KBM-7 (cell line): ENCODE measurements at regions not wholly inside any gene's neighbourhood (a gene's known extent, or its start where the extent isn't known, plus 50 kb on each side); places are given as distances from the start of the nearest gene placed in this dataset.

Experiments used
- DNase-seq: peaks from one replicate; pipeline ENCODE4 v3.0.0-alpha.2; 2015
- in situ Hi-C: fragments of 300-500 bp; cut with MboI; formaldehyde crosslinking; loops from 2 replicates; pipeline ENCODE4 v1.14.3; 2020; ENCODE audit warnings: low sequenced_read_pairs, low pct_unique_long_range_greater_than_20kb, mixed read lengths

DNA sequence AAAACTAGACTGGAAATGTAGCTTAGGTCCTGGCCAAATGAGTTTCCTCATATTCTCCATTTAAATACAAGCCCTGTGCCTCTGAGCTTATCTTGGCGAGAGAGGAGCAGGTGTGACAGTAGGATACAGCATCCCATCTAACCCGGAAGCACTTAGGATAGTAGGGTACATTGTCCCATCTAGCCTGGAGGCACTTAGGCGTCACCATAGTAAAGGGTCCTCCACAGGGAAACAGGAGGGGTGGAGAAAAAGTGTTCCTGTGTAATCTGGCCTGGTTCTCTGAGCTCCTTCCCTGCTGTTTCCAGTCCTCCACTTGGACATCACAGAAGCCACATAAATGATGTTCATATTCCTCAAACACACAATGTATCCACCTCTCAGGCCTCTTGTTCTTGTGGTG lies 301.4 kb downstream of the GALR1 start:
- DNase-seq: no peak
- in situ Hi-C loops: no loop called here

DNA sequence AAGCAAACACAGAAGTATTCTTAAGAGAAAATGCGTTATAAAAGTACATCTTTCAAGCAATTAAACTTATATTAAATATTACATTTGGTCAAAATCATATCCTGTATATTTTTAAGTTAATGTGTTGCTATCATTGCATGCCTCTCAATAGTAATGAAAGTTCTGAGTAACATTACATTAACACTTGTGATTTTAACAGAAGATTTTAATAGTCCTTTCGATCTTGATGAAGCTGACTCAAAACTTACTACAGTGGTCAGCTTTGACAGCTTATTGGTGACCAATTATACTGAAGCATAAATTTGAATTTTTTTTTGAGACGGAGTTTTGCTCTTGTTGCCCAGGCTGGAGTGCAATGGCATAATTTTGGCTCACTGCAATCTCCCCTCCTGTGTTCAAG lies 303.3 kb downstream of the GALR1 start:
- in situ Hi-C loops: no loop called here
- DNase-seq: no peak

- in situ Hi-C loops: no loop called here
- no peak for DNase-seq
These were observed 304.4 kb downstream of the GALR1 start for GRCh38 chr18:77554061-77554460.

DNA sequence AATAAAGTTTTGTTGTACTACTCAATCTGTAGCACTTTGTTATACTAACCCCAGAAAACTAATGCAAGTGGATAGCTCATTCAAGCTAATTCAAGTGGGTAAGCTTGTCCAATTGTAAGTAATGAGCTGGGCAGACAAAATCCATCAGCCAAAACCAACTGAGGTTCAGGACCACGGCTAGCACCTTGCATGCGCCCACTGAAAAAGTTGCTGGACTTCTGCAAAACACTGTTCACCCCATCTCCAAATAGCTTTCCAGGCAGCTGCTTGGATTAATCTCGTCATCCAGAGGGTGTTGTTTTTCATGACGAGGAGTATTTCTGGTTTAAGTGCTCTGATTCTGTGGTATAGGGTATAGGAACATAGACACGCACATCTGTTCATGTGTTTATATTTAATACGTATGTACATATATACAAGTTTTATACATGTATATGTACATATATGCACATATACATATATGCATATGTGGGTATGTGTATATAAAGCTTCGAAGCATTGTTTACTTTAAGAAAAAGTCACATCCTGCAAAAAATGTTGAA lies 307.5 kb downstream of the GALR1 start:
- in situ Hi-C loops: no loop called here
- DNase-seq: peak; percentile 4

DNA sequence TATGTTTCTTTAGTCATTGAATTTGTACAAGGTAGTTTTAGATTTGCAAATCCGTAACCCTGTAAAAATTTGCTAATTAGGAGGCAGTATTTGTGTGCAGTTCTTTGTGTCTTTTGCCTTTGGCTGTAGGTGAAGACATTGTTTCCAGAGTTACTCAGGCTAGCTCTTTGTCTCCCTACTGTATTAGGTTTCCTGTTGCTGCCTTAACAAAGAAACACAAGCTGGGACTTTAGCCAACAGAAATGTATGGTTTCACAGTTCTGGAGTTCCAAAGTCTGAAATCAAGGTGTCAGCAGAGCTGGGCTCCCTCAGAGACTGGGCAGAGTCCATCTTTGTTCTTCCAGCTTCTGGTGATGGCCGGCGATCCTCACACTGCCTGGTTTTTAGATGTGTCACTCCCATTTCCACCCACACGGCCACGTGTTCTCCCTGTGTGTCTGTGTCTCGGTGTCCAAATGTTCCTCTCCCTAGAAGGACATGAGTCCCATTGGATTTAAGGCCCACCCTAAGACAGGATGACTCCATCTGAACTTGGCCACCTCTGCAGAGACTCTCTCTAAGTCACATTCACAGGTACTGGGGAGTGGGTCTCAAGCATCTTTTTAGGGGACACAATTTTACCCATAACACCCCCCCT lies 309.7 kb downstream of the GALR1 start:
- in situ Hi-C loops: no loop called here
- DNase-seq: no peak

GRCh38 chr18:77560341-77560992 lies 310.8 kb downstream of the GALR1 start:
- in situ Hi-C loops: no loop called here
- DNase-seq: no peak

DNA sequence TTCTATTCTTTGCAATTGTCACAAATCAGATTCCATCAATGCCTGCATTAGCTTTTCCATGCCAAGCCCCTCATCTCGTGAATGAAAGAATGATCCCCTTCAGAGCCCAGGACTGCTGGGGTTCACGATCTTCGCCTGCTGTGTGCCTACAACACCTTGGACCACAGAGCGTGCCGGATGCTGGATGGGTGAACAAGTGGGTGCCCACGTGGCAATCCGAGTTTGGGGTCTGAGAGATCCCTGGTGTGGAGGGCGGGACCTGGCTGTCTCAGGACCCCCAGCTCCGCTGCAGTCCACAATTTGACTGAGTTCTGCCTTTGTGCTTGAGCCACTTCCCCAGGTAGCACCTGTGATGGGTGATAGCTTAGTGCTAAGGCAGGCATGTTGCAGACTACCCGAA lies 317.0 kb downstream of the GALR1 start:
- no peak for DNase-seq
- in situ Hi-C loops: no loop called here

- DNase-seq: no peak
- in situ Hi-C loops: no loop called here
These were observed 317.6 kb downstream of the GALR1 start for GRCh38 chr18:77567205-77567604.

DNA sequence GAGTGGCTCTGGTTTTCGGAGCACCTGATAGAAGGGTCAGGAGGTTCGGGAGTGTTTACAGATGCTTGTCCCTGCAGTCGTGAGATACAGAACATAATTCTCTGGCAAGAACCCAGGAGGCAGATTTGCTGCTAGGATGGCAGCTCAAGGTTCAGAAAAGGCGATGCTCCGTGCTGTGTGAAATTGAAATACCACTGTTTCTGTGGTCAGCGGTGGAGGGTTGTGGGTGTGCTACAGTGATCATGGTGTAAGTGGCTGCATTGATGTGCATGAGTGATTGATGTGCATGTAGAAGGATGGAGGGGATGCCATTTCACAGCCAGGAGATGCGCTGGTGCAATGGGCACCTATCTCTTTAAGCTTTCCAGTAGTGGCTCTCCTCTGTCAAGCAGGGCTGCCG lies 322.1 kb downstream of the GALR1 start:
- no peak for DNase-seq
- in situ Hi-C loops: no loop called here

DNA sequence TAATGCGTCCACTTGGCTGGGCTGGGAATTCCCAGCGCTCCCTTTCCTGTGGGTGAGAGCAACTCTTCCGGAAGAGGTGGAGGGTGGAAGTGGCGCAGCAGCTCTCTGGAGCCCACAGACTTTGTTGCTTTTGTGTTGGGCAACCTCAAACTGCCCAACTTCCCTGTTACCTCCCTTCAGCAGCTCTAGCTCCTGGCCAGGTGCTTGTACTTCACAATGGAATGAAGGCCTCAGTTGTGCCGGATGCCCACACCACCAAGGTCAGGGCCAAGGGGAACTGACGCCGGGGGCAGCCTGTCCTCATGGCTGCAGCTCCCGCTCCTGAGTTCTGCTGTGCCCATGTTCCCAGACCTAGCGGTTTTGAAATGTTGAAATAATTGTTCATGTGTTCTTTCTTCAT lies 322.9 kb downstream of the GALR1 start:
- in situ Hi-C loops: no loop called here

DNA sequence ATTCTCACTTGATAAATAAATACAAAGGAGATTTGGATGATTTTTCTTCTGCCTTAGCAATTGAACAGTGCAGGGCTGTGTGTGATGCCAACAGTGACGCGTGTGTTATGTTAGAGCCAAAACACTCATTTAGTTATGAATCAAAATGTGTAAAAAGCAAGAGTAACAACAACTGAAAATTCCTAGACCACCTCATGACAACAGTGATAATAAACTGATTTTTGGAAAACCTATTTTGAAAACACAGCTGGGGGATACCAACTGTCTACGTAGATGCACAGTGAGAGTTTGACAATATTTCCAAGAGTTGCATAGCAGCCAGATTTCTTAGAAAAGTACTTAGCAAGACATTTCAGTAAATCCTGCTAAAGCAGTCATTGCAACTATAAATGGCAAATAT lies 323.9 kb downstream of the GALR1 start:
- in situ Hi-C loops: no loop called here
- DNase-seq: no peak

More for the DNA sequence above, 322.9 kb downstream of the GALR1 start:
- no peak for DNase-seq

- DNase-seq: no peak
- in situ Hi-C loops: no loop called here
These were observed 341.4 kb downstream of the GALR1 start for GRCh38 chr18:77590943-77591515.

DNA sequence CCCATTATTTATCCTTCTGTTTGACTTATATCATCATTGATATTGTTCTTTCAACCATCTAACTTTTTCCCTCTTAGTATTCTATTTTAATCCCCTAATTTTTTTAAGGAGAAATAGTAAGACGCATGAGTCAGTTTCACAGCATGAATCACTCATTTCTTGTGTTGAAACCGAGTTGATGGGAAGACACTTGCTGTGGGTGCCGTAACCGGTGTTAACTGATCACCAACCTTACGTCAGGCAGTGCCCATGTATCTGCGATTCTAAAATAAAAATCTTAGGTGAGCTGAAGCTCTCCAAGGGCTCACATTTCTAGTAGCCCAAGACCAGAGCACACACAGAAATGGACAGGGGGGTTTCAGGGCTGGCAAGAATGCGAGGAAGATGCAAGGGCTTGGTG lies 348.1 kb downstream of the GALR1 start:
- no peak for DNase-seq
- in situ Hi-C loops: no loop called here

DNA sequence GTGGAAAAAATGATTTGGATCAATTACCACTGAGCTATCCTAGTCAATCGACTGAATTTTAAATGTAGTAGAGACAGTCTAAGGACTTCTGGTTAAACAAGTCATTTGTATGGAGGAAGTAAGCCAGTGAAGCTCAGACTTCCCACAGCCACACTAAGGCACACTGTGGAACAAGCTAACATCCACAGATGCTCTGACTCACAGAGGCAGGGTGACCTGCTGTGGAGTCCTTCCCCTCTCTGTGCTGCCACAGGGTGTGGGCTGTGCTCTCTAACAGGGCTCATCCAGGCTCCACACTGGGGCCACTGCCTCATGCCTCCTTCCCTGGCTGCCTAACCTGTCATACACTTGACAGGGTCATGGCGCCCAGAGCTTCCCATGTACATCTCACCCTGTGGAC lies 351.0 kb downstream of the GALR1 start:
- no peak for DNase-seq
- in situ Hi-C loops: no loop called here

- no peak for DNase-seq
- in situ Hi-C loops: no loop called here
These were observed 351.9 kb downstream of the GALR1 start for GRCh38 chr18:77601567-77601966.

GRCh38 chr18:77607087-77607486 lies 357.4 kb downstream of the GALR1 start:
- in situ Hi-C loops: no loop called here
- no peak for DNase-seq

DNA sequence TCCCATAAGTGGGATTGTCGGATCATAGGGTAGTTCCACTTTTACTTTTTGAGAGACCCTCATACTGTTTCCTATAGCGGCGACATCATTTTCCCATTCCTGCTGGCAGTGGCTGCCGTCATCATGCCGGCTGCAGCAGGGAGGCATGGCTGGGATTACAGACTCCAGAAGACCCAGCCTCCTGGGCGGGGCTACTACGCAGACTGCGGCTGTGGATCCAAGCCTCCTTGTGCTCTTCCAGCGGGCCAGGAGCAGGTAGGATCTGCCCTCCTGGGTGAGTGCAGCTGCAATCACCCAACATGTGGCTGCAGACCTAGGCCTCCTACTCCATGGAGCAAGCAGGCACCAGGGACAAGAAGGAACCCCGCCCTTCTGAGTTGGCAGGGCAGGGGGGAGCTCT lies 359.2 kb downstream of the GALR1 start:
- in situ Hi-C loops: no loop called here
- DNase-seq: no peak

GRCh38 chr18:77617694-77618093 lies 368.0 kb downstream of the GALR1 start:
- DNase-seq: no peak
- in situ Hi-C loops: no loop called here

- no peak for DNase-seq
- in situ Hi-C loops: no loop called here
These were observed 369.9 kb downstream of the GALR1 start for GRCh38 chr18:77619525-77619924.

DNA sequence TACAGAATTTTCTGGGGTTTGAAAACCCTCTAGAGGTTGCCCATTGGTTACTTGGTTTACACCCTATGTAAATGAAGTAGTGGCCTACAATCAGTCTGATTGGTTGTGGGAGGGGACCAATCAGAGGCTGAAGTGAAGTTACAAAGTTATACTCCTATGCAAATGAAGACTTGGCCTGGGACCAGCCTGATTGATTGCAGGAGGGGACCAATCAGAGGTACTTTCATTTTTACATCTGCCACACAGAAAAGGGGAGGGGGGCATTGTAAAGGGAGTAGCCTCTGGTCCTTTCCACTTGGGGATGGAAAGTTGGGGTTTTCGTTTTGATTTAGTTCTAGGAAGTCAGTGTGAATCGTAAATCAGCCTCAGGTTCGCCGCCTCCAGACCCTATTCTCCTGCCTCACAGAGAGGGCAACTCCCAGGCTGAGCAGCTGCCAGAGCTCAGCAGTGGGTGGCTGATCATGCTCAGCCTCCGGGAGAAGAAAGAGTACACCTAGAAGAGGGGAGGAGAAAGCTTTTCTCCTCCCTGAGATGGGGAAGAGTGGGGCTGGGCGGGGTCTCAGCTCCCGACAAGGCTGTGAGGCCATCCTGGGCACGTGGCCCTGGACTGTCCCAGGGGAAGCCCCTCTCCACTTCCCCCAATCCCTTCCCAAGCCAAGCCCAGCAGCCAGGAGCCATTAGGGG lies 372.5 kb downstream of the GALR1 start:
- no peak for DNase-seq

More for the DNA sequence above, 372.5 kb downstream of the GALR1 start:
- in situ Hi-C loops: no loop called here
